Vagina (tissue), 2 donors: ENCODE measurements at regions not wholly inside any gene's neighbourhood (a gene's known extent, or its start where the extent isn't known, plus 50 kb on each side); places are given as distances from the start of the nearest gene placed in this dataset.

Experiments used
- DNase-seq, 2 donors: peaks; one replicate each; pipeline ENCODE4 v3.0.0-alpha.2; 2017; ENCODE audit errors: extremely low spot score in 2 of 2
- H3K27ac ChIP-seq: fragments of 200-600 bp; sonication (generic); one replicate; pipeline ENCODE4 v1.5.1; 2019
- H3K27me3 ChIP-seq: fragments of 200-600 bp; sonication (generic); one replicate; pipeline ENCODE4 v1.5.1; 2019
- H3K36me3 ChIP-seq, 2 donors: fragments of 200-600 bp; sonication (generic); one replicate each; pipeline ENCODE4 v1.5.1; 2017 to 2019
- H3K4me1 ChIP-seq: fragments of 200-600 bp; sonication (generic); one replicate; pipeline ENCODE4 v1.5.1; 2019
- H3K4me3 ChIP-seq, 2 donors: fragments of 200-600 bp; sonication (generic); 1 replicate in 1 of 2; 2 replicates in 1 of 2; pipeline ENCODE4 v1.5.1; 2016 to 2019
- H3K9me3 ChIP-seq: fragments of 200-600 bp; sonication (generic); one replicate; pipeline ENCODE4 v1.5.1; 2019
- POLR2A ChIP-seq, 2 donors: fragments of 450-650 bp; IDR thresholded peaks; one replicate each; pipeline ENCODE4 v1.6.1; 2017; ENCODE audit warnings: antibody characterized with exemption in 2 of 2, mild to moderate bottlenecking in 2 of 2, moderate library complexity in 2 of 2
- POLR2AphosphoS5 ChIP-seq, 2 donors: sonication (generic); formaldehyde crosslinking; IDR thresholded peaks; one replicate each; pipeline ENCODE4 v1.9.0; 2017; ENCODE audit warnings: antibody characterized with exemption in 2 of 2, mild to moderate bottlenecking in 2 of 2, low read depth in 1 of 2; ENCODE audit not compliant: insufficient read depth in 1 of 2
- intact Hi-C: fragments of 100-400 bp; cut with DNase I; formaldehyde crosslinking; loops from one replicate; pipeline ENCODE4 v1.15.1; 2023
- TF ChIP-seq, protein P1 (sequence below), 3 experiments: fragments of 450-650 bp in 2 of 3; fragments of 200-600 bp in 1 of 3; sonication (generic) in 1 of 3; IDR thresholded peaks; one replicate each; pipeline ENCODE4 v1.5.1; 2017 to 2019; ENCODE audit warnings: antibody characterized with exemption in 3 of 3, mild to moderate bottlenecking in 2 of 3, moderate library complexity in 2 of 3

- no peaks in the 10 kb centered on the region for H3K4me1 ChIP-seq
- DNase-seq, result no peak
These were observed 686.5 kb upstream of the ARGLU1 start for GRCh38 chr13:107254392-107254791.

DNA sequence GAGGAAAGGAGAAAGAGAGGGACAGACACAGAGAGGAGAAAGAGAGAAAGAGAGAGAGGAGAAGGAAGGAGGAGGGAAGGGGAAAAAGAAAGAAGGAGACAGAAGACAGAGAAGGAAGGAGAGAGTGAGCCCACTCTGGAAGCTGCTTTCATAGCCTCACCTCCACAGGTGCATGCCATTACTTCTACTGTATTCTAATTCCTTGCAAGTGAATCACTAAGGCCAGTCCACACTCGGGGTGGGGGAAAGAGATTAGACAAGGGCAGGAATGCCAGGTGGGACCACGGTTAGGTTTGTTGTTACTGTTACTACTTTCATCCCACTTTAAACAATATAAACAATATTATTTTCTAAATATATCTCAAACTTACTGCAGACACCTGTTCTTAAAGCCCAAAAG lies 684.5 kb upstream of the ARGLU1 start:
- H3K4me1 ChIP-seq, result no peaks in the 10 kb centered on the region
- H3K4me3 ChIP-seq, result no peak overlapping the region
- H3K9me3 ChIP-seq, result no peaks in the 10 kb centered on the region
- intact Hi-C loops, result no loop called here
- no peak for DNase-seq
- no peaks in the 10 kb centered on the region for H3K27me3 ChIP-seq
- TF ChIP-seq POLR2A (IDR thresholded peaks at IDR 0.05) (no peak), POLR2AphosphoS5 (IDR thresholded peaks at IDR 0.05; ENCODE audit: insufficient read depth in 1 of 2, low read depth in 1 of 2) (no peak)
- TF ChIP-seq, protein P1, sequence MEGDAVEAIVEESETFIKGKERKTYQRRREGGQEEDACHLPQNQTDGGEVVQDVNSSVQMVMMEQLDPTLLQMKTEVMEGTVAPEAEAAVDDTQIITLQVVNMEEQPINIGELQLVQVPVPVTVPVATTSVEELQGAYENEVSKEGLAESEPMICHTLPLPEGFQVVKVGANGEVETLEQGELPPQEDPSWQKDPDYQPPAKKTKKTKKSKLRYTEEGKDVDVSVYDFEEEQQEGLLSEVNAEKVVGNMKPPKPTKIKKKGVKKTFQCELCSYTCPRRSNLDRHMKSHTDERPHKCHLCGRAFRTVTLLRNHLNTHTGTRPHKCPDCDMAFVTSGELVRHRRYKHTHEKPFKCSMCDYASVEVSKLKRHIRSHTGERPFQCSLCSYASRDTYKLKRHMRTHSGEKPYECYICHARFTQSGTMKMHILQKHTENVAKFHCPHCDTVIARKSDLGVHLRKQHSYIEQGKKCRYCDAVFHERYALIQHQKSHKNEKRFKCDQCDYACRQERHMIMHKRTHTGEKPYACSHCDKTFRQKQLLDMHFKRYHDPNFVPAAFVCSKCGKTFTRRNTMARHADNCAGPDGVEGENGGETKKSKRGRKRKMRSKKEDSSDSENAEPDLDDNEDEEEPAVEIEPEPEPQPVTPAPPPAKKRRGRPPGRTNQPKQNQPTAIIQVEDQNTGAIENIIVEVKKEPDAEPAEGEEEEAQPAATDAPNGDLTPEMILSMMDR (IDR thresholded peaks at IDR 0.05), result no peak
- no peak overlapping the region for H3K27ac ChIP-seq
- H3K36me3 ChIP-seq, result no peaks in the 10 kb centered on the region

More at GRCh38 chr13:107254392-107254791, 686.5 kb upstream of the ARGLU1 start:
- H3K4me3 ChIP-seq, result no peak overlapping the region
- H3K27ac ChIP-seq, result no peak overlapping the region
- no peaks in the 10 kb centered on the region for H3K36me3 ChIP-seq
- no peaks in the 10 kb centered on the region for H3K27me3 ChIP-seq
- intact Hi-C loops, result no loop called here
- TF ChIP-seq POLR2AphosphoS5 (IDR thresholded peaks at IDR 0.05; ENCODE audit: insufficient read depth in 1 of 2, low read depth in 1 of 2) (no peak), POLR2A (IDR thresholded peaks at IDR 0.05) (no peak)
- TF ChIP-seq, protein P1 (IDR thresholded peaks at IDR 0.05), result no peak
- H3K9me3 ChIP-seq, result no peaks in the 10 kb centered on the region

- Histone ChIP-seq H3K9me3 (no peaks in the 10 kb centered on the region), H3K4me1 (no peaks in the 10 kb centered on the region), H3K27ac (no peak overlapping the region), H3K4me3 (no peak overlapping the region), H3K27me3 (no peaks in the 10 kb centered on the region), H3K36me3 (no peaks in the 10 kb centered on the region)
- intact Hi-C loops, result no loop called here
- DNase-seq, result no peak
- TF ChIP-seq, protein P1 (IDR thresholded peaks at IDR 0.05), result no peak
- TF ChIP-seq POLR2AphosphoS5 (IDR thresholded peaks at IDR 0.05; ENCODE audit: insufficient read depth in 1 of 2, low read depth in 1 of 2) (no peak), POLR2A (IDR thresholded peaks at IDR 0.05) (no peak)
These were observed 684.1 kb upstream of the ARGLU1 start for GRCh38 chr13:107252021-107252420.

DNA sequence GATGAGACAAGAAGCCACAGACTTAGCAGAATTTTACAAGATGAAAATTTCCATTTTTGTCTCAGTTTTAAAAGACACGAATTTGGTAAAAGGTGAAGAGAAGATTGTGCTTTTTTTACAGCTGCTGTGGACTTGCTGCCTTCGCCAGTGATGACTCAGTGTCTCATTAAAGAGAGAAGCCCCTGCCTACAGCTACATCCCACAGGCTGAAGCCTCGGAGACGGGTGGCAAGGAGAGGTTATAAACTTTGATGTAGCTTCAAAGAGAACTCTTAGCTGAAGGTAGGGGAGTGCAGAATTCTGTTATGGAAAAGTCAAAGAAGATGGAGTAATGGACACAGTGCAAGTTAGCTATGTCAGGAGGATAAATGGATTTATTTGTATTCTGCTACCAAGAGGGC lies 683.4 kb upstream of the ARGLU1 start:
- Histone ChIP-seq H3K27ac (no peak overlapping the region), H3K4me1 (no peaks in the 10 kb centered on the region), H3K4me3 (no peak overlapping the region), H3K36me3 (no peaks in the 10 kb centered on the region), H3K27me3 (no peaks in the 10 kb centered on the region), H3K9me3 (no peaks in the 10 kb centered on the region)
- intact Hi-C loops, result no loop called here
- TF ChIP-seq POLR2AphosphoS5 (IDR thresholded peaks at IDR 0.05; ENCODE audit: insufficient read depth in 1 of 2, low read depth in 1 of 2), result no peak
- TF ChIP-seq, protein P1 (IDR thresholded peaks at IDR 0.05), result no peak
- TF ChIP-seq POLR2A (IDR thresholded peaks at IDR 0.05), result no peak
- no peak for DNase-seq

- H3K4me3 ChIP-seq, result no peak overlapping the region
- H3K27ac ChIP-seq, result no peak overlapping the region
- no peaks in the 10 kb centered on the region for H3K27me3 ChIP-seq
- DNase-seq, result no peak
- H3K36me3 ChIP-seq, result no peaks in the 10 kb centered on the region
- TF ChIP-seq, protein P1 (IDR thresholded peaks at IDR 0.05), result no peak
- TF ChIP-seq POLR2A (IDR thresholded peaks at IDR 0.05) (no peak), POLR2AphosphoS5 (IDR thresholded peaks at IDR 0.05; ENCODE audit: insufficient read depth in 1 of 2, low read depth in 1 of 2) (no peak)
- no peaks in the 10 kb centered on the region for H3K4me1 ChIP-seq
- no peaks in the 10 kb centered on the region for H3K9me3 ChIP-seq
- intact Hi-C loops, result no loop called here
These were observed 682.7 kb upstream of the ARGLU1 start for GRCh38 chr13:107250628-107251027.
